ENCODE measurements at regions not wholly inside any gene's neighbourhood (a gene's known extent, or its start where the extent isn't known, plus 50 kb on each side); places are given as distances from the start of the nearest gene placed in this dataset.

DNA sequence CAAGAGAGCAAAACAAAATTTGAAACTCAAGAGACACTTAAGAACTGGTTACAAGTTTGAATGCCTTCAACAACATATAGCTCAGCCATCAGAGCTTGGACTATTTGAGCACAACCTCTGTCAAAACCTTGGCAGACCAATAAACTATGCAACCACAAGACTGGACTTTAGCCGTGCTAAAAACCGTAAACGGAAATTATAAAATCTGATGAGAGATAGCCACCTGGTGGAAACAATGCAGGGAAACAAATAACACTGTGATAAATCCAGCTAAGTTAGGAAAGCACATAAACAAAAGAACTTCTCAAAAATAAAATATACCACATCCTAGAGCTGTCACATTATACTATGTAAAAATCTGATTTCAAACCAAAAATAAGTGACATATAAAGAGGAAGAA is 1074.2 kb upstream of the NOVA1 start:
- Histone ChIP-seq H2AFZ (replicated peaks; ENCODE audit: low read length, poor library complexity) (no peak overlapping the region), H2BK120ac (ENCODE audit: low read depth, low read length) (no peak overlapping the region), H2AK9ac (replicated peaks; ENCODE audit: low read depth, low read length, poor library complexity) (no peak overlapping the region), H3K9me1 (ENCODE audit: insufficient read depth, low read length) (no peaks in the 10 kb centered on the region), H3K18ac (ENCODE audit: low read depth, low read length) (no peak overlapping the region), H3K36me3 (ENCODE audit: control insufficient read depth, insufficient read depth, low read length) (no peaks in the 10 kb centered on the region), H3K4ac (ENCODE audit: low read depth, low read length) (no peak overlapping the region), H2BK20ac (ENCODE audit: low read depth, low read length) (no peak overlapping the region), H3K4me2 (ENCODE audit: low read depth, low read length) (no peak overlapping the region), H4K8ac (ENCODE audit: low read depth in 2 of 2, low read length in 2 of 2) (no peak overlapping the region), H3K14ac (replicated peaks; ENCODE audit: low read depth, low read length) (no peak overlapping the region), H2AK5ac (ENCODE audit: low read depth, low read length) (no peak overlapping the region), H3K4me3 (ENCODE audit: insufficient read depth, low read depth, low read length) (no peak overlapping the region), H4K91ac (ENCODE audit: insufficient read depth, low read depth, low read length) (no peak overlapping the region), H3K4me1 (ENCODE audit: control insufficient read depth, insufficient read depth, low read length) (no peaks in the 10 kb centered on the region), H3K27ac (ENCODE audit: insufficient read depth, low read length) (no peak overlapping the region), H3K9ac (ENCODE audit: low read depth, low read length) (no peak overlapping the region), H3K23ac (ENCODE audit: low read depth, low read length) (no peak overlapping the region), H3K56ac (ENCODE audit: extremely low read depth, insufficient read depth, low read length) (no peak overlapping the region), H3K79me1 (ENCODE audit: low read depth in 1 of 2, low read length in 2 of 2) (no peaks in the 10 kb centered on the region), H2BK5ac (ENCODE audit: low read depth, low read length, poor library complexity, severe bottlenecking) (no peak overlapping the region), H3K9me3 (ENCODE audit: control insufficient read depth, insufficient read depth, low read length) (peaks cover 2% of the 10 kb centered on the region; the same call in 1 of the 2 replicates), H3K27me3 (ENCODE audit: control insufficient read depth, insufficient read depth, low read length) (no peaks in the 10 kb centered on the region), H2BK15ac (ENCODE audit: low read depth, low read length) (no peak overlapping the region), H4K20me1 (ENCODE audit: insufficient read depth, low read length) (no peaks in the 10 kb centered on the region), H4K5ac (ENCODE audit: low read depth, low read length) (no peak overlapping the region)
- dilution Hi-C loops (cut with HindIII; ENCODE audit: low sequenced_read_pairs, unreplicated experiment): no loop called here
- DNase-seq (no peak), ATAC-seq (ENCODE audit: low read depth) (no peak)
- intact Hi-C loops (cut with micrococcal nuclease): no loop called here
- in situ Hi-C loops (cut with MboI; ENCODE audit: low sequenced_read_pairs): no loop called here
- no peak for TF ChIP-seq POLR2A (IDR thresholded peaks at IDR 0.05; ENCODE audit: low read depth, low read length)
- TF ChIP-seq FOS (IDR thresholded peaks at IDR 0.05; ENCODE audit: low read depth, low read length): no peak
- no peak for TF ChIP-seq MXI1 (IDR thresholded peaks at IDR 0.05; ENCODE audit: borderline replicate concordance, low read depth, low read length)
- TF ChIP-seq, protein P1, sequence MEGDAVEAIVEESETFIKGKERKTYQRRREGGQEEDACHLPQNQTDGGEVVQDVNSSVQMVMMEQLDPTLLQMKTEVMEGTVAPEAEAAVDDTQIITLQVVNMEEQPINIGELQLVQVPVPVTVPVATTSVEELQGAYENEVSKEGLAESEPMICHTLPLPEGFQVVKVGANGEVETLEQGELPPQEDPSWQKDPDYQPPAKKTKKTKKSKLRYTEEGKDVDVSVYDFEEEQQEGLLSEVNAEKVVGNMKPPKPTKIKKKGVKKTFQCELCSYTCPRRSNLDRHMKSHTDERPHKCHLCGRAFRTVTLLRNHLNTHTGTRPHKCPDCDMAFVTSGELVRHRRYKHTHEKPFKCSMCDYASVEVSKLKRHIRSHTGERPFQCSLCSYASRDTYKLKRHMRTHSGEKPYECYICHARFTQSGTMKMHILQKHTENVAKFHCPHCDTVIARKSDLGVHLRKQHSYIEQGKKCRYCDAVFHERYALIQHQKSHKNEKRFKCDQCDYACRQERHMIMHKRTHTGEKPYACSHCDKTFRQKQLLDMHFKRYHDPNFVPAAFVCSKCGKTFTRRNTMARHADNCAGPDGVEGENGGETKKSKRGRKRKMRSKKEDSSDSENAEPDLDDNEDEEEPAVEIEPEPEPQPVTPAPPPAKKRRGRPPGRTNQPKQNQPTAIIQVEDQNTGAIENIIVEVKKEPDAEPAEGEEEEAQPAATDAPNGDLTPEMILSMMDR (conservative IDR thresholded peaks at IDR 0.05; ENCODE audit: low read depth, low read length): no peak
- TF ChIP-seq RAD21 (IDR thresholded peaks at IDR 0.05; ENCODE audit: low read length): no peak
- TF ChIP-seq RFX5 (IDR thresholded peaks at IDR 0.05; ENCODE audit: low read depth, low read length): no peak
- TF ChIP-seq BHLHE40 (IDR thresholded peaks at IDR 0.05; ENCODE audit: low read depth, low read length): no peak
- TF ChIP-seq, protein P2, sequence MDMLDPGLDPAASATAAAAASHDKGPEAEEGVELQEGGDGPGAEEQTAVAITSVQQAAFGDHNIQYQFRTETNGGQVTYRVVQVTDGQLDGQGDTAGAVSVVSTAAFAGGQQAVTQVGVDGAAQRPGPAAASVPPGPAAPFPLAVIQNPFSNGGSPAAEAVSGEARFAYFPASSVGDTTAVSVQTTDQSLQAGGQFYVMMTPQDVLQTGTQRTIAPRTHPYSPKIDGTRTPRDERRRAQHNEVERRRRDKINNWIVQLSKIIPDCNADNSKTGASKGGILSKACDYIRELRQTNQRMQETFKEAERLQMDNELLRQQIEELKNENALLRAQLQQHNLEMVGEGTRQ (IDR thresholded peaks at IDR 0.05; ENCODE audit: low read depth, low read length): no peak
- no peak for TF ChIP-seq NFE2L2 (IDR thresholded peaks at IDR 0.05; ENCODE audit: low read depth, low read length)
- no peak for TF ChIP-seq MAFK (IDR thresholded peaks at IDR 0.05; ENCODE audit: low read depth, low read length)
- TF ChIP-seq CHD1 (IDR thresholded peaks at IDR 0.05; ENCODE audit: low read depth, low read length): no peak
- no peak for TF ChIP-seq RCOR1 (IDR thresholded peaks at IDR 0.05; ENCODE audit: insufficient replicate concordance, low read length)
- TF ChIP-seq MAZ (IDR thresholded peaks at IDR 0.05; ENCODE audit: borderline replicate concordance, low read depth, low read length): no peak
- POLR2A ChIA-PET (ENCODE audit: unreplicated experiment): no interaction called here
- no TSS peak for BruUV-seq (replicated peaks)
- WGBS, 2 experiments (ENCODE audit: extremely low coverage in 2 of 2, insufficient read length in 1 of 2): no CpG with 5 or more reads among the region's 3 CpGs
- CTCF ChIA-PET: no interaction called here

All from IMR-90 (cell line).